IMR-90 (cell line): ENCODE measurements at regions not wholly inside any gene's neighbourhood (a gene's known extent, or its start where the extent isn't known, plus 50 kb on each side); places are given as distances from the start of the nearest gene placed in this dataset.

Experiments used
- ATAC-seq: fragments of 200-7000 bp; cut with Tn5 transposase; 2 replicates; pipeline ENCODE4 v1.9.1; 2020; ENCODE audit warnings: low read depth, mild to moderate bottlenecking, moderate library complexity
- BruUV-seq: library from RNA; stranded (reverse); fragments of 400-500 nt; replicated peaks from 2 replicates; lab custom pipeline; 2021; lab: Mats Ljungman, UMichigan
- CTCF ChIA-PET: fragments of 300-600 bp; formaldehyde crosslinking; extraction: SDS; loops from one replicate; lab custom pipeline; 2021; ENCODE audit warnings: antibody characterized with exemption; lab: Yijun Ruan, JAX
- POLR2A ChIA-PET: fragments of 300-600 bp; sonication (Branson Sonifier 250); formaldehyde crosslinking; loops from one replicate; lab custom pipeline; 2022; ENCODE audit warnings: antibody characterized with exemption; ENCODE audit not compliant: unreplicated experiment; lab: Charles Lee
- DNase-seq: peaks from one replicate; pipeline ENCODE4 v3.0.0; 2013
- H2AFZ ChIP-seq: replicated peaks from 2 replicates; pipeline ENCODE3; 2013; ENCODE audit warnings: low read length, mild to moderate bottlenecking; ENCODE audit not compliant: poor library complexity
- H2AK5ac ChIP-seq: 2 replicates; pipeline ENCODE4 v1.6.1; 2013; ENCODE audit warnings: low read depth, low read length, inconsistent platforms
- H2AK9ac ChIP-seq: replicated peaks from 2 replicates; pipeline ENCODE3; 2013; ENCODE audit warnings: mild to moderate bottlenecking, low read depth, low read length, moderate library complexity; ENCODE audit not compliant: poor library complexity
- H2BK120ac ChIP-seq: 2 replicates; pipeline ENCODE4 v1.6.1; 2013; ENCODE audit warnings: low read depth, low read length, inconsistent platforms
- H2BK15ac ChIP-seq: 3 replicates; pipeline ENCODE4 v1.6.1; 2013; ENCODE audit warnings: low read depth, low read length, inconsistent platforms
- H2BK20ac ChIP-seq: 2 replicates; pipeline ENCODE4 v1.6.1; 2013; ENCODE audit warnings: low read depth, mild to moderate bottlenecking, inconsistent platforms, low read length, moderate library complexity
- H2BK5ac ChIP-seq: 2 replicates; pipeline ENCODE4 v1.6.1; 2013; ENCODE audit warnings: mild to moderate bottlenecking, low read depth, low read length, inconsistent platforms; ENCODE audit not compliant: poor library complexity, severe bottlenecking
- H3K14ac ChIP-seq: replicated peaks from 2 replicates; pipeline ENCODE4 v1.6.1; 2013; ENCODE audit warnings: low read depth, low read length, inconsistent platforms
- H3K18ac ChIP-seq: 2 replicates; pipeline ENCODE4 v1.6.1; 2013; ENCODE audit warnings: low read depth, low read length, control low read depth
- H3K23ac ChIP-seq: 2 replicates; pipeline ENCODE4 v1.6.1; 2013; ENCODE audit warnings: low read depth, low read length, inconsistent platforms
- H3K27ac ChIP-seq: 2 replicates; pipeline ENCODE4 v1.5.1; 2013; ENCODE audit warnings: mild to moderate bottlenecking, control low read depth, low read length; ENCODE audit not compliant: insufficient read depth
- H3K27me3 ChIP-seq: 2 replicates; pipeline ENCODE4 v1.6.1; 2013; ENCODE audit warnings: low read length; ENCODE audit not compliant: control insufficient read depth, insufficient read depth
- H3K36me3 ChIP-seq: 2 replicates; pipeline ENCODE4 v1.6.1; 2013; ENCODE audit warnings: low read length, mixed read lengths; ENCODE audit not compliant: control insufficient read depth, insufficient read depth
- H3K4ac ChIP-seq: 2 replicates; pipeline ENCODE4 v1.6.1; 2013; ENCODE audit warnings: low read depth, low read length, inconsistent platforms
- H3K4me1 ChIP-seq: 2 replicates; pipeline ENCODE4 v1.6.1; 2013; ENCODE audit warnings: low read length, mixed read lengths; ENCODE audit not compliant: control insufficient read depth, insufficient read depth
- H3K4me2 ChIP-seq: 2 replicates; pipeline ENCODE4 v1.6.1; 2013; ENCODE audit warnings: low read depth, mild to moderate bottlenecking, control low read depth, low read length, moderate library complexity
- H3K4me3 ChIP-seq: 2 replicates; pipeline ENCODE4 v1.5.1; 2013; ENCODE audit warnings: low read depth, mild to moderate bottlenecking, control low read depth, low read length, moderate library complexity; ENCODE audit not compliant: insufficient read depth
- H3K56ac ChIP-seq: 2 replicates; pipeline ENCODE4 v1.6.1; 2013; ENCODE audit warnings: low read length, inconsistent platforms; ENCODE audit not compliant: insufficient read depth; ENCODE audit errors: extremely low read depth
- H3K79me1 ChIP-seq, 2 experiments: 2 replicates each; pipeline ENCODE4 v1.6.1; 2013; ENCODE audit warnings: low read length in 2 of 2, inconsistent platforms in 1 of 2, low read depth in 1 of 2
- H3K9ac ChIP-seq: 2 replicates; pipeline ENCODE4 v1.6.1; 2013; ENCODE audit warnings: low read depth, low read length, control low read depth
- H3K9me1 ChIP-seq: 2 replicates; pipeline ENCODE4 v1.6.1; 2013; ENCODE audit warnings: low read length, inconsistent platforms; ENCODE audit not compliant: insufficient read depth
- H3K9me3 ChIP-seq: 2 replicates; pipeline ENCODE4 v1.6.1; 2013; ENCODE audit warnings: low read length; ENCODE audit not compliant: control insufficient read depth, insufficient read depth
- H4K20me1 ChIP-seq: 2 replicates; pipeline ENCODE4 v1.6.1; 2013; ENCODE audit warnings: low read length, inconsistent platforms; ENCODE audit not compliant: insufficient read depth
- H4K5ac ChIP-seq: 2 replicates; pipeline ENCODE4 v1.6.1; 2013; ENCODE audit warnings: mild to moderate bottlenecking, low read depth, low read length, control low read depth
- H4K8ac ChIP-seq, 2 experiments: 2 replicates each; pipeline ENCODE4 v1.6.1; 2013; ENCODE audit warnings: low read depth in 2 of 2, low read length in 2 of 2, control low read depth in 1 of 2, inconsistent platforms in 1 of 2
- H4K91ac ChIP-seq: 2 replicates; pipeline ENCODE4 v1.6.1; 2013; ENCODE audit warnings: low read depth, low read length, inconsistent platforms; ENCODE audit not compliant: insufficient read depth
- BHLHE40 ChIP-seq: fragments of 150-350 bp; IDR thresholded peaks from 2 replicates; pipeline ENCODE4 v1.6.1; 2016; ENCODE audit warnings: mild to moderate bottlenecking, low read depth, low read length
- CEBPB ChIP-seq: IDR thresholded peaks from 2 replicates; pipeline ENCODE4 v1.6.1; 2012; ENCODE audit warnings: low read depth, low read length, improper control_type of control experiment
- CHD1 ChIP-seq: IDR thresholded peaks from 2 replicates; pipeline ENCODE4 v1.6.1; 2012; ENCODE audit warnings: low read depth, low read length, improper control_type of control experiment
- FOS ChIP-seq: fragments of 150-350 bp; IDR thresholded peaks from 2 replicates; pipeline ENCODE4 v1.6.1; 2016; ENCODE audit warnings: low read depth, low read length
- MAFK ChIP-seq: IDR thresholded peaks from 2 replicates; pipeline ENCODE4 v1.6.1; 2012; ENCODE audit warnings: low read depth, low read length, improper control_type of control experiment
- MAZ ChIP-seq: IDR thresholded peaks from 2 replicates; pipeline ENCODE4 v1.6.1; 2012; ENCODE audit warnings: low read depth, mild to moderate bottlenecking, low read length, improper control_type of control experiment, moderate library complexity, borderline replicate concordance
- MXI1 ChIP-seq: IDR thresholded peaks from 2 replicates; pipeline ENCODE4 v1.6.1; 2012; ENCODE audit warnings: low read depth, mild to moderate bottlenecking, low read length, moderate library complexity, borderline replicate concordance
- NFE2L2 ChIP-seq: fragments of 150-350 bp; IDR thresholded peaks from 2 replicates; pipeline ENCODE4 v1.6.1; 2016; ENCODE audit warnings: low read depth, mild to moderate bottlenecking, low read length
- POLR2A ChIP-seq: IDR thresholded peaks from 2 replicates; pipeline ENCODE4 v1.6.1; 2012; ENCODE audit warnings: mild to moderate bottlenecking, low read depth, low read length
- RAD21 ChIP-seq: IDR thresholded peaks from 2 replicates; pipeline ENCODE4 v1.6.1; 2012; ENCODE audit warnings: low read length, improper control_type of control experiment
- RCOR1 ChIP-seq: IDR thresholded peaks from 2 replicates; pipeline ENCODE4 v1.6.1; 2012; ENCODE audit warnings: mild to moderate bottlenecking, low read length, improper control_type of control experiment; ENCODE audit not compliant: insufficient replicate concordance
- RFX5 ChIP-seq: IDR thresholded peaks from 2 replicates; pipeline ENCODE4 v1.8.0; 2012; ENCODE audit warnings: low read depth, mild to moderate bottlenecking, low read length, moderate library complexity
- SMC3 ChIP-seq: fragments of 150-350 bp; IDR thresholded peaks from 2 replicates; pipeline ENCODE4 v1.6.1; 2016; ENCODE audit warnings: low read depth, mild to moderate bottlenecking, antibody characterized with exemption, low read length, moderate library complexity
- USF2 ChIP-seq: fragments of 150-350 bp; IDR thresholded peaks from 2 replicates; pipeline ENCODE4 v1.6.1; 2017; ENCODE audit warnings: mild to moderate bottlenecking, antibody characterized with exemption, low read length, low read depth
- WGBS, 2 experiments: methylation state at CpG; one replicate each; pipeline versions ENCODE4 v1.1.5 to v1.1.7; 2013; ENCODE audit warnings: missing lambda C conversion rate in 2 of 2; ENCODE audit not compliant: insufficient read length in 1 of 2; ENCODE audit errors: extremely low coverage in 2 of 2; 5-methylcytosine and 5-hydroxymethylcytosine counted together
- dilution Hi-C: fragments of 300-500 bp; cut with HindIII; formaldehyde crosslinking; loops from one replicate; pipeline ENCODE4 v1.14.3; 2018; ENCODE audit warnings: low sequenced_read_pairs; ENCODE audit not compliant: unreplicated experiment
- in situ Hi-C: fragments of 300-500 bp; cut with MboI; formaldehyde crosslinking; loops from 3 replicates; pipeline ENCODE4 v1.14.3; 2019; ENCODE audit warnings: low sequenced_read_pairs, inconsistent platforms, mixed read lengths
- intact Hi-C: fragments of 100-400 bp; cut with micrococcal nuclease; formaldehyde crosslinking; loops from 2 replicates; pipeline ENCODE4 v1.10.0; 2022
- TF ChIP-seq, protein P1 (sequence below): fragments of 150-350 bp; IDR thresholded peaks from 2 replicates; pipeline ENCODE4 v1.6.1; 2016; ENCODE audit warnings: low read depth, mild to moderate bottlenecking, low read length, moderate library complexity, borderline replicate concordance
- TF ChIP-seq, protein P2 (sequence below): conservative IDR thresholded peaks from 2 replicates; pipeline ENCODE4 v1.5.1; 2012; ENCODE audit warnings: mild to moderate bottlenecking, low read depth, low read length, improper control_type of control experiment

DNA sequence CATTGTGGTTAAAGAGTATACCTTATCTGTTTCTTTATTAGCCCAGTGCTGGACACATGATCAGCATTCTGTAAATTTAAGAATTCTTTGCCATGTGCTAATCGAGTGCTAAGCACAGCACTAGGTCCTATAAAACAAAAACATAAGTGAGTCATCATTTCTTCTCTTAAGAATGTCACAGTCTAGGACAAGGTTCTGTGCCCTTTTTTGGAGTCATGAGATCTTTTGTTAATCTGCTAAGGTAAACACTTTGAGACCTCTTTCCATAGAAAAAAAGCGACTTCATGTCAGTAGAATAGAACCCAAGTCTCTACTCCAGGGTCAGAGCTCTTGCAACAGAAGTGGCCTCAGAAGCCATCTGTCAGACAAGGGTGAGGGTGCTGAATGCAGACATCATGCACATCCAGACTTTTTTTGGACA, 70.0 kb upstream of the NFIA start:
- H4K91ac ChIP-seq = no peak overlapping the region
- H4K5ac ChIP-seq = no peak overlapping the region
- H3K9me3 ChIP-seq = no peaks in the 10 kb centered on the region
- no peaks in the 10 kb centered on the region for H4K20me1 ChIP-seq
- in situ Hi-C loops = no loop called here
- H3K18ac ChIP-seq = no peak overlapping the region
- intact Hi-C loops = no loop called here
- no peak for TF ChIP-seq FOS
- no peak for TF ChIP-seq MAZ
- no peak for TF ChIP-seq BHLHE40
- no peak for TF ChIP-seq RCOR1
- no peak for TF ChIP-seq MXI1
- TF ChIP-seq MAFK = no peak
- no peak for TF ChIP-seq RFX5
- no peak for TF ChIP-seq RAD21
- no peak for TF ChIP-seq NFE2L2
- no peak for TF ChIP-seq USF2
- no peak for TF ChIP-seq CHD1
- no peak for TF ChIP-seq CEBPB
- no peak for TF ChIP-seq SMC3
- TF ChIP-seq POLR2A = no peak
- TF ChIP-seq, protein P1, sequence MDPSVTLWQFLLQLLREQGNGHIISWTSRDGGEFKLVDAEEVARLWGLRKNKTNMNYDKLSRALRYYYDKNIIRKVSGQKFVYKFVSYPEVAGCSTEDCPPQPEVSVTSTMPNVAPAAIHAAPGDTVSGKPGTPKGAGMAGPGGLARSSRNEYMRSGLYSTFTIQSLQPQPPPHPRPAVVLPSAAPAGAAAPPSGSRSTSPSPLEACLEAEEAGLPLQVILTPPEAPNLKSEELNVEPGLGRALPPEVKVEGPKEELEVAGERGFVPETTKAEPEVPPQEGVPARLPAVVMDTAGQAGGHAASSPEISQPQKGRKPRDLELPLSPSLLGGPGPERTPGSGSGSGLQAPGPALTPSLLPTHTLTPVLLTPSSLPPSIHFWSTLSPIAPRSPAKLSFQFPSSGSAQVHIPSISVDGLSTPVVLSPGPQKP = no peak
- TF ChIP-seq, protein P2, sequence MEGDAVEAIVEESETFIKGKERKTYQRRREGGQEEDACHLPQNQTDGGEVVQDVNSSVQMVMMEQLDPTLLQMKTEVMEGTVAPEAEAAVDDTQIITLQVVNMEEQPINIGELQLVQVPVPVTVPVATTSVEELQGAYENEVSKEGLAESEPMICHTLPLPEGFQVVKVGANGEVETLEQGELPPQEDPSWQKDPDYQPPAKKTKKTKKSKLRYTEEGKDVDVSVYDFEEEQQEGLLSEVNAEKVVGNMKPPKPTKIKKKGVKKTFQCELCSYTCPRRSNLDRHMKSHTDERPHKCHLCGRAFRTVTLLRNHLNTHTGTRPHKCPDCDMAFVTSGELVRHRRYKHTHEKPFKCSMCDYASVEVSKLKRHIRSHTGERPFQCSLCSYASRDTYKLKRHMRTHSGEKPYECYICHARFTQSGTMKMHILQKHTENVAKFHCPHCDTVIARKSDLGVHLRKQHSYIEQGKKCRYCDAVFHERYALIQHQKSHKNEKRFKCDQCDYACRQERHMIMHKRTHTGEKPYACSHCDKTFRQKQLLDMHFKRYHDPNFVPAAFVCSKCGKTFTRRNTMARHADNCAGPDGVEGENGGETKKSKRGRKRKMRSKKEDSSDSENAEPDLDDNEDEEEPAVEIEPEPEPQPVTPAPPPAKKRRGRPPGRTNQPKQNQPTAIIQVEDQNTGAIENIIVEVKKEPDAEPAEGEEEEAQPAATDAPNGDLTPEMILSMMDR = no peak
- no peak overlapping the region for H3K4me3 ChIP-seq
- no peak overlapping the region for H2AK9ac ChIP-seq
- ChIA-PET POLR2A (no interaction called here), CTCF (interaction anchor here (0.7 kb wide), 1 partner anchor 17 kb away, joined by 3 read pairs; no protein-coding TSS in a partner anchor)
- no peaks in the 10 kb centered on the region for H3K9me1 ChIP-seq
- no peak overlapping the region for H4K8ac ChIP-seq
- H2AK5ac ChIP-seq = no peak overlapping the region
- H3K36me3 ChIP-seq = no peaks in the 10 kb centered on the region
- no peaks in the 10 kb centered on the region for H3K79me1 ChIP-seq
- no peak overlapping the region for H3K4ac ChIP-seq
- H3K4me2 ChIP-seq = no peak overlapping the region
- no peak overlapping the region for H3K56ac ChIP-seq
- H3K14ac ChIP-seq = no peak overlapping the region
- no peak overlapping the region for H2BK120ac ChIP-seq
- whole genome bisulfite sequencing, 2 experiments = no CpG with 5 or more reads among the region's 2 CpGs
- no TSS peak for BruUV-seq
- no peak overlapping the region for H3K9ac ChIP-seq
- H2BK20ac ChIP-seq = no peak overlapping the region
- H3K23ac ChIP-seq = no peak overlapping the region
- H3K27ac ChIP-seq = no peak overlapping the region
- H2BK15ac ChIP-seq = no peak overlapping the region
- H2BK5ac ChIP-seq = no peak overlapping the region
- H2AFZ ChIP-seq = no peak overlapping the region
- DNase-seq (no peak), ATAC-seq (no peak)
- no peaks in the 10 kb centered on the region; the same call in 1 of the 2 replicates for H3K27me3 ChIP-seq
- H3K4me1 ChIP-seq = no peaks in the 10 kb centered on the region
- dilution Hi-C loops = no loop called here
